Caco-2 (cell line): ENCODE measurements at regions not wholly inside any gene's neighbourhood (a gene's known extent, or its start where the extent isn't known, plus 50 kb on each side); places are given as distances from the start of the nearest gene placed in this dataset.

ENCODE experiments used
- BruUV-seq: library from RNA; stranded (reverse); fragments of 400-500 nt; replicated peaks from 2 replicates; lab custom pipeline; 2021; lab: Mats Ljungman, UMichigan
- CTCF ChIA-PET: fragments of 300-600 bp; sonication (Branson Sonifier 250); formaldehyde crosslinking; loops from one replicate; lab custom pipeline; 2022; ENCODE audit warnings: antibody characterized with exemption; lab: Charles Lee
- POLR2A ChIA-PET: fragments of 300-600 bp; sonication (Branson Sonifier 250); formaldehyde crosslinking; loops from one replicate; lab custom pipeline; 2022; ENCODE audit warnings: antibody characterized with exemption; lab: Charles Lee
- DNase-seq, 2 experiments: peaks; one replicate each; pipeline versions ENCODE4 v3.0.0 to v3.0.0-alpha.2; 2020 to 2022
- H3K27me3 ChIP-seq: replicated peaks from 2 replicates; pipeline ENCODE4 v1.6.0; 2011; ENCODE audit warnings: low read length; ENCODE audit not compliant: control insufficient read depth, insufficient read depth
- H3K36me3 ChIP-seq: 2 replicates; pipeline ENCODE4 v1.5.1; 2011; ENCODE audit warnings: low read length; ENCODE audit not compliant: control insufficient read depth, insufficient read depth
- H3K4me1 ChIP-seq: fragments of 250-450 bp; sonication (Bioruptor Pico); 2 replicates; pipeline ENCODE4 v1.5.1; 2020; ENCODE audit warnings: mild to moderate bottlenecking
- H3K4me3 ChIP-seq: 2 replicates; pipeline ENCODE4 v1.5.1; 2011; ENCODE audit warnings: low read depth, mild to moderate bottlenecking, control low read depth, low read length
- H3K9me3 ChIP-seq: fragments of 250-450 bp; sonication (Bioruptor Pico); 2 replicates; pipeline ENCODE4 v1.5.1; 2020; ENCODE audit warnings: mild to moderate bottlenecking, moderate library complexity
- H3K27ac Mint-ChIP-seq: one replicate; pipeline ENCODE4 v1.8.0; 2022; ENCODE audit warnings: mixed read lengths; ENCODE audit not compliant: unreplicated experiment
- H3K27me3 Mint-ChIP-seq: one replicate; pipeline ENCODE4 v1.8.0; 2022; ENCODE audit warnings: mixed read lengths; ENCODE audit not compliant: insufficient read depth, unreplicated experiment
- H3K36me3 Mint-ChIP-seq: one replicate; pipeline ENCODE4 v1.8.0; 2022; ENCODE audit warnings: mild to moderate bottlenecking, mixed read lengths; ENCODE audit not compliant: insufficient read depth, unreplicated experiment
- H3K4me1 Mint-ChIP-seq: one replicate; pipeline ENCODE4 v1.8.0; 2022; ENCODE audit warnings: low read depth, mixed read lengths; ENCODE audit not compliant: unreplicated experiment
- H3K4me3 Mint-ChIP-seq: one replicate; pipeline ENCODE4 v1.8.0; 2022; ENCODE audit warnings: mild to moderate bottlenecking, moderate library complexity, mixed read lengths; ENCODE audit not compliant: unreplicated experiment
- H3K9me3 Mint-ChIP-seq: one replicate; pipeline ENCODE4 v1.8.0; 2022; ENCODE audit warnings: mixed read lengths; ENCODE audit not compliant: unreplicated experiment
- CTCF ChIP-seq, 2 experiments: fragments of 200-600 bp in 1 of 2; IDR thresholded peaks; 1 replicate in 1 of 2; 2 replicates in 1 of 2; pipeline versions ENCODE4 v1.5.1 to v1.8.0; 2011 to 2022; ENCODE audit warnings: antibody characterized with exemption in 1 of 2, control low read depth in 1 of 2, inconsistent platforms in 1 of 2, low read depth in 1 of 2, low read length in 1 of 2, mild to moderate bottlenecking in 1 of 2, moderate library complexity in 1 of 2; ENCODE audit not compliant: insufficient read depth in 1 of 2, severe bottlenecking in 1 of 2, unreplicated experiment in 1 of 2
- intact Hi-C: fragments of 100-400 bp; cut with micrococcal nuclease; formaldehyde crosslinking; loops from one replicate; pipeline ENCODE4 v1.10.0; 2022; ENCODE audit not compliant: unreplicated experiment

- Mint-ChIP-seq H3K27me3 (no peaks in the 10 kb centered on the region), H3K9me3 (peaks cover 32% of the 10 kb centered on the region), H3K27ac (no peak overlapping the region), H3K4me1 (no peaks in the 10 kb centered on the region), H3K36me3 (no peaks in the 10 kb centered on the region), H3K4me3 (no peak overlapping the region)
- H3K4me1 ChIP-seq, result no peaks in the 10 kb centered on the region
- H3K9me3 ChIP-seq, result no peaks in the 10 kb centered on the region
- no TSS peak for BruUV-seq
- no peak overlapping the region for H3K4me3 ChIP-seq
- intact Hi-C loops, result no loop called here
- CTCF ChIA-PET, result no interaction called here
- POLR2A ChIA-PET, result no interaction called here
- no peaks in the 10 kb centered on the region for H3K36me3 ChIP-seq
- H3K27me3 ChIP-seq, result no peaks in the 10 kb centered on the region
- TF ChIP-seq CTCF (IDR thresholded peaks at IDR 0.05; ENCODE audit: insufficient read depth in 1 of 2, low read depth in 1 of 2, low read length in 1 of 2, severe bottlenecking in 1 of 2, unreplicated experiment in 1 of 2), result no peak
- DNase-seq, result no peak
These were observed 1198.9 kb downstream of the ROBO2 start for GRCh38 chr3:78238811-78239210.

GRCh38 chr3:78242724-78243123 lies 1202.8 kb downstream of the ROBO2 start:
- no peak for TF ChIP-seq CTCF (IDR thresholded peaks at IDR 0.05; ENCODE audit: insufficient read depth in 1 of 2, low read depth in 1 of 2, low read length in 1 of 2, severe bottlenecking in 1 of 2, unreplicated experiment in 1 of 2)
- H3K4me3 ChIP-seq, result no peak overlapping the region
- DNase-seq, result no peak
- H3K36me3 ChIP-seq, result no peaks in the 10 kb centered on the region
- no peaks in the 10 kb centered on the region for H3K9me3 ChIP-seq
- Mint-ChIP-seq H3K36me3 (no peaks in the 10 kb centered on the region), H3K4me1 (no peaks in the 10 kb centered on the region), H3K4me3 (no peak overlapping the region), H3K27ac (no peak overlapping the region), H3K9me3 (peaks cover 42% of the 10 kb centered on the region), H3K27me3 (no peaks in the 10 kb centered on the region)
- POLR2A ChIA-PET, result no interaction called here
- no peaks in the 10 kb centered on the region for H3K4me1 ChIP-seq
- intact Hi-C loops, result no loop called here
- CTCF ChIA-PET, result no interaction called here
- no peaks in the 10 kb centered on the region for H3K27me3 ChIP-seq
- no TSS peak for BruUV-seq

GRCh38 chr3:78244136-78244535 lies 1204.2 kb downstream of the ROBO2 start:
- Mint-ChIP-seq H3K4me3 (no peak overlapping the region), H3K27me3 (no peaks in the 10 kb centered on the region), H3K4me1 (no peaks in the 10 kb centered on the region), H3K36me3 (no peaks in the 10 kb centered on the region), H3K9me3 (peaks cover 37% of the 10 kb centered on the region), H3K27ac (no peak overlapping the region)
- DNase-seq, result no peak
- CTCF ChIA-PET, result no interaction called here
- no TSS peak for BruUV-seq
- H3K27me3 ChIP-seq, result no peaks in the 10 kb centered on the region
- no peaks in the 10 kb centered on the region for H3K9me3 ChIP-seq
- no peak for TF ChIP-seq CTCF (IDR thresholded peaks at IDR 0.05; ENCODE audit: insufficient read depth in 1 of 2, low read depth in 1 of 2, low read length in 1 of 2, severe bottlenecking in 1 of 2, unreplicated experiment in 1 of 2)
- no peaks in the 10 kb centered on the region for H3K4me1 ChIP-seq
- intact Hi-C loops, result no loop called here
- no peaks in the 10 kb centered on the region for H3K36me3 ChIP-seq
- H3K4me3 ChIP-seq, result no peak overlapping the region
- POLR2A ChIA-PET, result no interaction called here
